Activated CD8-positive, alpha-beta memory T cell treated with anti-CD3 and anti-CD28 coated beads, Interleukin-2, amount 50 U/mL, for 24 hours (primary cell): ENCODE measurements at regions not wholly inside any gene's neighbourhood (a gene's known extent, or its start where the extent isn't known, plus 50 kb on each side); places are given as distances from the start of the nearest gene placed in this dataset.

Source experiments
- DNase-seq: peaks from one replicate; pipeline ENCODE4 v3.0.0-alpha.2; 2020; ENCODE audit errors: extremely low read depth

DNA sequence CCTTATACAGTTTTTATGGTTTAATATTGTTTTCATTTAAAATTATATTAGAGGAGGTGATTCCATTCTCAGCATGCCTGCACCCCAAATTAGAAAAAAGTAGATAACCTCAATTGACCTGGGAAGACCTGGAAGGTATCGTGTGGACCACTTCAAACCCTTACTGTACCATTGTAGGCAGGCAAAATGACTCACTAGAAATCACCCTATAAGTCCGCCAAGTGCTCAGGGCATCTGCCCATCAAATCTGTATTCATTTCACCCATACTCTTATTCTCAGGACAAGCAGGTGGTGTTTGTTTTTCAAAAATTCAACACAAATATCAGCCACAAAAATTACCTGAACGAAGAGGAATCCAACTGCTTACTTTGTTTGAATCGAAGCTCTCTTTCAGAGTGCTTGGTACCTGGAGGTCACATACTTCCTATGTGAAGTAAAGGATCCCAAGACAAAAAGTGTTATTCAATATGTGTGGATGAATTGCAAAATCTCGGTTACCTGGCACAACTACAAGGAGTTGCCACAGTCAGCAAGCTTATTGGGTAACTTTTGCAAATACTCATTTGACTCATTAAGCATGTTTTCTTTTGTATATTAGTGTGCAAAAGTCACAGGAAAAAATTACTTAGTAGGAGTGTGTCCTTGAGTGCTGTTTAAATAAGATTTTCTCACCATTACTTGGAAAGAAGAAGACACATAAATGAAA lies 216.2 kb downstream of the ENC1 start:
- DNase-seq: no peak

DNA sequence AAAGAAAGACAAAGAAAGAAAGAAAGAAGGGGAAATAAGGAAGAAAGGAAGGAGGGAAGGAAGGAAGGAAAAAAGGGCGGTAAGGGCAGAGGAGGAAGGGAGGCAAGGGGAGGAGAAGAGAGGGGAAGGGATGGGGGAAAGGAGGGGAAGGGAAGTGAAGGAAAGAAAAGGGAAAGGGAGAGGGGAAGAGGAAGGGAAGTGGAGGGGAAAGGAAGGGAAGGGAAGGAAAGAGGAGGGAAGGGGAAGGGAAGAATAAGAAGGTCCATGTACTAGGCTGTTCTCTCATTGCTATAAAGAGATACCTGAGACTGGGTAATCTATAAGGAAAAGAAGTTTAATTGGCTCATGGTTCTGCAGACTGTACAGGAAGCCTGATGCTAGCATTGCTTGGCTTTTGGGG lies 217.1 kb downstream of the ENC1 start:
- no peak for DNase-seq

DNA sequence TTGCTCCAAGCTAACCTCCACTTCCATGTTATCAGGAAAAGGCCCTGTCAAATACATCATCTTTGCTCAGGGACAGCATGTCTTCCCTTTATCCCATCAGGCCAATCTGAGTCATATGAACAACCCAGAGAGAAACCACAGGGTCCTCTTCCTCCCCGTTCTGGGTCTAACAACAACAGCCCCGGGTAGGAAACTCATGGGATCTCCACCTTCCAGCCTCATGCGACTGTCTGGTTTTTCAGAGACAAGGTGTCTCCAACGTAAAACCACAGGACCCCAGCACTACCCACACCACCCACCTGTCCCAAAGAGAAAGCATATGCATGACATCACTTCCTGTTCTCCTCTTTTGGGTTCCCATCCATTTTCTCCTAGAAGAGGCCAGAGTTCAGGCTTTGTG lies 217.9 kb downstream of the ENC1 start:
- no peak for DNase-seq

DNA sequence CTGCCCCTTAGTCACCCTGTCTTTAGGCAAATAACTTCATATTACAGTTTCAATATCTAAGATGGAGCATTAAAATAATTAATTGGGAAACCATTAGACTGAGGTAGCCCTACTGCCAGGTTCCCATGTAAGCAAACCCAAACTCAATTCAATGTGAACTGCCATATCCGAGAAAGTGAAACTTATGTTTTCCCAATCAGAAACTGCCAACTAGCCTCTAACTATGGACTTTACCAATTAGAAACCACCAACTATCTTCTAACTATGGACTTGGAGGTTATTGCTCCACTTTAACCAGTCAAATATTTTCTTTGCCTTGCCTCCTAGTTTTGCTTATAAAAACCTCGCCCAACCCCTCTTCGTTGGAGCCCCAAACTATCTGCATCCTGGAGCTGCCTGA lies 218.5 kb downstream of the ENC1 start:
- DNase-seq: no peak

DNA sequence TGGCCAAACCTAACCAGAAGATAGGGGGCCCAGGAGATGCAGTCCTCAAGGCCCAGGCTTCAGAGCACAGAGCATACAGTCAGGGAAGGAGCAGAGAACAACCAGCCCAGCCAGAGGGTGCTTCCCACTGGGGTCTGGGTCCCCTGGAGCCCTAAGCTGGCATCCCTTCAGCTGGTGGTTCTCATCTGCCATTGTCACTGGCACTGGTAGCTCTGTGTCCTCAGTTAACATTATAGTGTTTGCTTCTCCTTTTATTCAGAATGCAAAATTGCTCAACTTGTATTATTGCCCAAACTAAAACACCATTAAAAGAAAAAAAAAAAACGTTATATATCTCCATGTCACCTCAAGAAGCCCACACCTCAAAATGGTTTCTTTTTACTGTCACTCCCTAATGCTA lies 219.2 kb downstream of the ENC1 start:
- no peak for DNase-seq

DNA sequence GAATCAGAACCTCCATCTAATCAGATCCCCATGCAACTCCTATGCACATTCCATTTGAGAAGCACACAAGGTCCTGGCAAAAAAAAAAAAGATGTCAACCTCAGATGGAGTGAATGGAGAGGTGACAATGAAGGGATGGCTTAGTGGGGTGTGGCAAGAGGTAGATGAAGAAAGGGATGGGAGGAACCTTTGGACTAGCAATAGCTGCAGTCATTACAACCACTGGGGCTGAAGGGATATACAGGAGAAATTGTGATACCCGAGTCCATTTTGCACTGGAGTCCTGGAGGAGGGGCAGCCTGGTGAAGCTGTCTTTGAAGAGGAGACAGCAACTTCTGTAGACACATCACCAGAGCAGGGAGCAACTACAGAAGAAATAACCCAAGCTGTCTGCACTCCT lies 219.6 kb downstream of the ENC1 start:
- DNase-seq: no peak

DNA sequence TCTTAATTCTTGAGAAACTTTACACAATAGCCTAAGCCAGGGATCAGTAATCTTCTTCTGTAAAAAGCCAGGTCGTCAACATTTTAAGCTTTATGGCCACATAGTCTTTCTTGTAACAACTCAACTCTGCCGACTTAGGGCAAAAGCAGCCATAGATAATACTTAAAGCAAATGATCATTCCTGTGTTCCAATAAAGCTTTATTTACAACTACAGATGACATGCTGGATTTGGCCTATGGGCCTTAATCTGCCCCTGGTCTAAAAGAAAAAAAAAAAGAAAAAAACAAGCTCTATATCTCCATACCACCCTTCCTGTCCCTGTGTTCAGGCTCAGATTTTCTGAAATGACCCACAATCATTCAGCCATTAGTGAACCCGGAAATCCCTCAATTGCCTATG lies 220.3 kb downstream of the ENC1 start:
- no peak for DNase-seq

DNA sequence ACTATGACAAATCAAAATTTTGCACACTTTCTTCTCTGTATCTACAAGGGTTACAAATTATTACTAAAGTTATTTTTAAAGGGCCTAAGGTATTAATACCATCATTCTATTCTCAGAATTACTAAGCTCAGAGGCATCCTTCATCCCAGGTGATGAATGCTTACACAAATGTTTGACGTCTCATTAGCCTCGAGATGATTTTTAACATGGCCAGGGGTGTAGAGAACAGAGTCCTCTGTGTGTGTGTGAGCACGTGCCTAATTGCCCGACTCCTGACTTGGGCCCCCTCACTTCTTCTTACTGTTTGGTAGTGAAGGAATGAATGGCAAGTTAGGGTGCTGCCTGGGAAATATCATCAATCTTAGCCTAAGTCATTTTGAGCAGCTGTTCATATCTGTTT lies 221.1 kb downstream of the ENC1 start:
- DNase-seq: no peak

DNA sequence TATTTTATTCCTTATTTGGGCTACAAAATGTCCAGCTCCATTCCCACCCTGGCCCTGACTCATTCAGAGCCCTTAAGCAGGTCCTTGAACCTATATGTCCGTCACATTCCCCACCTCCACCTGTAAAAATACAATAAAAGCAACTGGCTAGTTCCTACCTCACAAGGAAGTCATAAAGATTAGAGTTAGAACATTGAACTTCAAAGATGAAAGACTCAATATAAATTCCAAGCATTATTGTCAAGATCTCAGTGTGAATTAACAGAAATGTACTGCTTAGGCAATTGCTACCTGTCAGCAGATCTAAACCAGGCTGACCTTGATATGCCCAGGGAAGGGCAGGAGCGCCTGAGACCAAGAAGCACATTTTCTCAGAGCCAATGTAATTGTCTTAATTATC lies 221.8 kb downstream of the ENC1 start:
- DNase-seq: no peak

DNA sequence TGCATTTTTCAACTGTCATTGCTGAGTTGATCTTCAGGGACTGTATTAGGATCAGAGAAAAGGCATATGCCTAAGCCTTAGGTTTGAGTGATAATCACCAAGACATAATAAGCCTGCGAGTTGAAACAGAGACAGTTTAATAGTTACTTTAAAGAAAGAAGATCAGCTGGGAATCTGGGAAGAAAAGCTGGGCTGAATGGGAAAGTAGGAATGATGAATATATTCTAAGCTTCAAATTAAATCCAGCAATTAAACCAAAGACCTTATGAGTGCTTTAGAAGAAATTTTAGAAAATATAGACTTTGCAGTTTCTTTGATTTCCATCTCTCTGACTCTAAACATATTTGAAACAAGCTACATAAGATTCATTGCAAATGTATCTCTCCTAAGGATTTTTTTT lies 222.3 kb downstream of the ENC1 start:
- no peak for DNase-seq

DNA sequence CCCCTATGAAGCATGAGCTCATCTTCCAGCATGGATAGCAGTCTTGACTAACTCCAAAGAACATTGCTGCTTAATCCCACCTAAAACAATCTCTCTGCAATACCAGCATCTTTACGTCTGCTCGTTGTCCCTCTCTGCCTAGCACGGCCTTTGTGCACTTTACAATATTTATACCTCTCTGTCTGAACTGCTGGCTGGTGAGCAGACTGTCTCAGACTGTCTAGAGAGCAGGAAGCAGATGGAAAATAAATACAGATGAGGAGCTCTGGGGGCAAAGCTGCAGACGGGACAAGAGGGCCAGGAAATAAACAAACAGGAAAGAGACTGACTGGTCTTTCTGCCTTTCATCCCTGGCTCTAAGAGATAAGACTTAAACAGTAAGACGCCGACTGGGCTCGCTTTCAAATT lies 224.8 kb downstream of the ENC1 start:
- no peak for DNase-seq

DNA sequence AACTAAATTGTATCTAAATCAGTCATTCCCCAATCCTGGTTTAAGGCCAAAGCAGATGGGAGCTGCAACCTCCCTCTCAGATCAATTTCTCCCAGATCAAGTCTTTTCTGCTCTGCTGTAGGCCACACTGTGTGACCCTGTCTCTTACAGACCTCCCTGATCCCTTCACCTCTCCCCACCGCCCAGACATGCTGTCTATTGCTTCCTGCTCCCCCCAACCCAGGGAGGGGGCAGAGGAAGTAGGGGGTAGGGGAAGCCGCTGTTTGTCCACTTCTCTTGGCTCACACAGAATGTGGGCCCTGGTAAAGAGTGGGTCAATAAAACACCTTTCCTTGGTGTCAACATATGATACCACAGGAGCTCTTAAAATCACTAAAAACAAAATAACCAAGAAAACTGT lies 226.3 kb downstream of the ENC1 start:
- no peak for DNase-seq

DNA sequence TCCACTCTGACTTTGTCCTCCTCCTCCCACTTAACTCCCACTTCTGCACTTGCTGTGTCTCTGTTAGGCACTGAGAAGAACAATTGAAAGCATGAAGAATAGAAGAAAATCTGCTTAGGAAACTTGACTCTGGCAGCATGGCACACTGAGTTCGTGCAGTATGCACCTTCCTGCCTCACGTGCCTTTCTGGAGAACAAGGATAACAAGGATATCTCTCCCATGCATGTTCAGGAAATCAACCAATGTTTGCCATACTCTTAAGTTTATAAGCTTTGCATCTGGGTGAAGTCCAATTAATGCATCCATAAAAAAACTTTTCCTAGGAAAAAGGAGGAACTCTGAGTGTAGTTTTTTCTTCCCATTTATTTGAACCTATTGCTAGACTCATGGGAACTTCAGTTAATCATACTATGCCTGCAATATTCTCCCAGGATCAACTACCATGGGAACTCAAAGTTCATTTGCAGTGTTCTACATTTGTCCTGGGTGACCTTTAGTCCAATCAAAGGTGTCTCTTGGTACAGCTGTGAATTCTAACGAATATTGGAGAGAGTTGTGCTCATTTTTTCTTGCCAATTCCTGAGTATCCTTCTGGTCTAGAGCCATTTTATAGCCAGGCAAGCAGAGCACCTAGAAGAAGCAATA lies 227.0 kb downstream of the ENC1 start:
- DNase-seq: no peak

DNA sequence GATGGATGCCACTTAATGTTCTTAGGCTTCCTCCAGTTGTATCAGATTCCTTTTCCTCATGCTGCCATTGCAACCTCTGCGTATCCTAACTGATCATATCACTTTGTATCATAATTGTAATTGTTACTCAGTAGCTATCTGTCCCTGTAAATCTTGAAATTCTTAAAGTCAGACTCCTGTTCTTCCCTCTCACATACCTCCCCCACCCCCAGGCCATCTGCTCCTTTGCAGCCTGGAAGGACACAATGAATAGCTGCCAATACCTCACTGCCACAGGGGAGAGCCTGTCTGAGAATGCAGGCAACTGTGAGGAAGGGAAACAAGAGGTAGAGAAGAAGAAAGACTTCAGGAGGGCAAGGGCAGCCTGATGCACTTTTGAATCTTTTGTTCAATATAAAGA lies 228.5 kb downstream of the ENC1 start:
- no peak for DNase-seq

DNA sequence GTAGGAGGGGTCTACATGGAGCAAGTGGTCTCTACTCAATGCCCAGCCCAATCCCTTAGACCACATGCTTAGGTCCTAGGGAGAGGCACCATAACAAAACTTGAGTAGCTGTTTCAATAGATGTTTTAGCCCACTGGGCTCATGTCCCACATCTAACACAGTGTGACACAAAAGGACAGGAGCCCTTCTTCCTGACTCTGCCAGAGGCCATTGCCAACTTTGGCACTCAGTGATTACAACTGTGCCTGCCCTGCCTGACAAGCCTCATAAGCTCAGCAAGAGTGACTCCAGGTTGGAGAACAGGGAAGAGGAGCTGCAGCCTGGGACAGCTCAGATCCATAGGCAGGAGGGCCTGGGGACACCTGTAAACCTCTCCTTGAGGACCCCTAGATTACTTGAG lies 230.8 kb downstream of the ENC1 start:
- DNase-seq: no peak

DNA sequence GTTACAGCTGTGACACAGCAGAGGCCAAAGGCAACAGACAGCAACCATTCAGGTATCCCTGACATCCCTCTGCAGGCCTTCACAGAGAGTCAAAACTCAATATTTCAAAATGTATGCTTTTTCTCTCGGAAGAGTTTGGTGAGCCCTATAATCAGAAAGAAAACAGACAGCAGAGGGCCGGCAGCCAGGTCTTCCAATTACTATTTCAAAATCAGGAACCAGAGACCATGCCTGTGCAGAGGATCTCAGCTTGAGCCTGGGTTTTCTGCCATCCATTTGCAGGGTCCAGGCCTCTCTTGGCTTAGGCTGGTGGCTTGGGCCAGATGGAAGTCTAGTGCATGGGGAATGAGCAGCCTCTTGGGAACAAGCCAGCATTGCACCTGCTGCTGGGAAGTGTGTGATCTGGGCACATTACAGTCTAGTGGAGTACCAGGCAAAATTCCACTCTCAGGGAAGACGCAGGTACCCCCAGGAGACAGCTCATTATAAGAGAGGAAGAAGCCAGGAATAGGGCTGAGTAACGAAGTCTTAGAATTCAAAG lies 231.3 kb downstream of the ENC1 start:
- DNase-seq: no peak

DNA sequence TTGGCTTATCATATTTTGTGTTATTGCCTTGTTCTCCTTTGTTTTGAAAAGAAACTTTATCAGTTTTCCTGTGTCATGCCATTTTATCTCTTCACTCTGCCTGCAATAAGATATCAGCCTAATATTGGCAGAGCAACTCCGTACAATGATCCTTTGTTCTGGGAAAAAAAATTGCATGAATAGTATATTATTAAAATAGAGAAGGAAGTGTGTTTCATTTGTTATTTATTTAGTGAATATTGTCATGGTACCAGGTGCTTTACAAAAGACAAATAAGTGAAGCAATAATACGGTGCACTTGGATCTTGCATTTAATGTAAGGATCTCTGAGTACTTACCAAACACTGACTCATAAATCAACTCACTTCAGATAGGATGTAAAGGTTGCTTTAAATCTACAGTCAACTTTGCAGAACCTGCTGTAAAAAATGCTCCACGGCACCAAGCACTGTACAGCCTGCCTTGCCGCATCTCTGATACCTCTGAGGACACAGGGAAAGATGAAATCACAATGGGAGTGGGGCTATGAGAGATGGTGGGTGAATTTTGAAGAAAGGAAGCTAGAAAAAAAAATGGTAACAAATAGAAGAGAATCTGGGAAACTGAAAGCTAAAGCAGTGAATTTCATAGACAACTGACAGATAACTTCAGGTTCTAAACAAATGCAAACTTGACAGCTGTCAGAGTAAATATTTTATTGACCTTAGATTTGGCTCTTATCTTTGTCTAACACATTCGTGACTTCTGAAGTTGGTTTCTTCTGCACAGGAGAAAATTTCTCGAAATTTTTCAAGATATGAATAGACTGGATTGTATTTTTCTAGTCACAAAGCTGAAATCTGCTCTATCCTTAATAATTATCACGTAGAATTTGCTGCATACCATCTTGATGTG lies 232.1 kb downstream of the ENC1 start:
- no peak for DNase-seq

DNA sequence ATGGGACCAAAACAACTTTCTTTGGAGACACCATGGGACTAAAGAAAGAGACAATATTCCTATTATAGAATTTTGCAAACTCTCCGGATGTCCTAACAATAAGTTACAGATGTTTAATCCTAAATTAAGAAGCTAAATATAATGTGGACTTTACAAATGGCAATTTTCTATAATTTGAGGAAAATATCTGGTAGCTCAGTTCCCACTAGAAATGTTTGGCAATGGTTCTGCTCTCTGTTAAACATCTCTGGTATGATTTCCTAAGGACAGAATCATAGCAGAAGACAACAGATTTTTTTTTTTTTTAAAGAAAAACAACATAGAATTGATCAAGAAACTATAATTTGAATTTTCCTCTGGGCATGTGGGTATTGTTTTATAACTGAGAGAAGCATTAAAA lies 232.8 kb downstream of the ENC1 start:
- DNase-seq: no peak

DNA sequence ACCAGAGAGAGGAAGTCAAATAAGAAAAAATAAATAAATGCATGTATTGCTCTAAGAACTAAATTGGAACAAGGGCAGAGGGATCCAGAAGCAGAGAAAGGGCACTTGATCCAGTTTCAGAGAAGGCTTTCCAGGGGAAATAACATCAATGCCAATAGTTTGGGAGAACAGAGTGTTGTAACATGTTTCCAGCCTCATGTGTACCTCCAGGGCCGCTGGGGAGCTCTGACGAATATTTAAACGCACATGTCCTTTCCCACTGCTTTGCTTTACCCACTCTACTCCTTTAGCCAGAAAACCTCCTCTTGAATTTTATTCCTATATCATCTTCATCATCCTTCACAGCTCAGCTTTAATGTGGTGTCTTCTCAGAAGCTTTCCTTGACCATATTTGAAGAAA lies 233.7 kb downstream of the ENC1 start:
- DNase-seq: no peak

DNA sequence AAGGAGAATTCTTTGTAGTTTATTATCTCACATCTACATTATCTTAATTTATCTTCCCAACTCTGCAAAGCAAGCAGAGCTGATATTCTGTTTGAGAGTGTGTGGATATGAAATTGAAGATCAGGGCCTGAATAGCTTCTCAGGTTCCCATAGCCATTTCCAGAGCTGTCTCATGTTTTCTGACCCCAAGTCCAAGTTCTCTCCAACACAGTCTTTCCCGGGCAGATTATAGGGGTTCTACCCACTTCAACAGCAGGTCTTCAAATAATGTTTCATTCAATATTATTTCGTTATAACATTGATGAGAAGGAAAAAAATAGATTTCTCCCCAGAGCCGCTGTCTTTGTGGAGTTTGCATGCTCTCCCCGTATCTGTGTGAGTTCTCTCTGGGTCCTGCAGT lies 234.9 kb downstream of the ENC1 start:
- DNase-seq: no peak

DNA sequence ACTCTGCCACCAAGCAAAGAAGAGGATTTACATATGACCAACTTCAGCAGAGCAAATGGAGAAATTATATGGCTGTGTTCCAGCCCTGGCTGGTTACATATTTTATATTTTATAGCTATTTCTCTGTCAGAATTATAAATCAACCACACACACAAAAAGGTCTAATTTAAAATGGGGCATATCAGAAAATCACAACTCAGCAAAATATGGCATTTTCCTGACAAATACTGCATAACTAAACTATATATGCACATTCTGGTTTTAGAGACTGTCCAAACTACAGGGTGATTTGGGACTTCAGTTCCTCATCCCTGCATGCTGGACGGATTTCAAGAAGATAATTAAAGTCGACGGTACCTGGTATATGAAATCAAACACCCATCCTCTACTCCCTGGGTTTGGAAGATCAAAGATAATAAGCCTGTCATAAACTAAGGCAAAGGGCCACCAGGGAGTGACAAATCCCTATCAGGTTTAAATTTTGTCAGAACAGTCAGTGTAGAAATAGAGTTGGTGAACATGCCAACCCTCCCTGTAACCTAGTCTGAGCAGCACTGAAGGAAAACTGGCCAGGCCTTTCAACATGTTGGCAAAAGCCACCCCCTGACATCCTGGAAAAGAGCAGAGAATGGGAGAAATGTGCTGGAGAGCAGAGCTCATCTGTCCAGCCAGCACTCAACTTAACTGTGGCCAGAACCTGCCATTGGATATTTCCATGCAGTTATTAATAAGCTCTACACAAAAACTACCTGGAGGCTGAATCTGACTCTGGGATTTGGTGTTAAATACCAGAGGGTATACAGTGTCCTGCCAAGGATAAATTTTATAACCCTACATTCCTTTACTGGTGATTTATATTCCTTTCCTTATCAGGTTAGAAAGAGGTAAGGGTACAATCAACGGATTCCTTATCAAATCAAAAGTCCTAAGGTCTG lies 235.7 kb downstream of the ENC1 start:
- DNase-seq: no peak

DNA sequence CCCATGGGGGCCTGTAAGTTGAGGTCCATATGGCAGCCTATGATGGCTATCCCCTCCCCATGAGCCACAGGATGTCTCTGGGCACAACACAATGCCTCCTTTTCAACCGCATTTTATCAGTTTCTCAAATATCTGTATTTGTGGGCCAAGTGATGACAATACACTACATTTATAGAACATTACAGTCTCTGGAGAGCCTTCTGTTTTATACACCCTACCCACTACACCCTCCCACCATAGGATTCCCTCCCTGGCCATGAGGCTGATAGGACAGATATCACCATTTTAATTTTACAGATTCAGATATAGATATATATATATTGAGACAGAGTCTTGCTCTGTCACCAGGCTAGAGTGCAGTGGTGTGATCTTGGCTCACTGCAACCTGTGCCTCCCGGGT lies 236.8 kb downstream of the ENC1 start:
- no peak for DNase-seq
